CD8-positive, alpha-beta memory T cell (primary cell): ENCODE measurements at regions not wholly inside any gene's neighbourhood (a gene's known extent, or its start where the extent isn't known, plus 50 kb on each side); places are given as distances from the start of the nearest gene placed in this dataset.

ENCODE experiments used
- CTCF ChIA-PET: fragments of 350-600 bp; sonication (Branson Sonifier 250); formaldehyde crosslinking; loops from one replicate; lab custom pipeline; 2021; ENCODE audit warnings: antibody characterized with exemption; lab: Charles Lee
- POLR2A ChIA-PET: fragments of 350-600 bp; sonication (Branson Sonifier 250); formaldehyde crosslinking; loops from one replicate; lab custom pipeline; 2021; ENCODE audit warnings: antibody characterized with exemption; lab: Charles Lee
- DNase-seq, 5 donors: peaks; one replicate each; pipeline versions ENCODE4 v3.0.0 to v3.0.0-alpha.2; 2020 to 2022; ENCODE audit warnings: mixed read lengths in 1 of 5
- H3K27ac ChIP-seq: one replicate; pipeline ENCODE4 v1.7.0; 2013; ENCODE audit warnings: low read depth, mild to moderate bottlenecking, low read length, moderate library complexity
- H3K27me3 ChIP-seq: 2 replicates; pipeline ENCODE4 v1.7.0; 2013; ENCODE audit warnings: low read length, mild to moderate bottlenecking; ENCODE audit not compliant: insufficient read depth, poor library complexity, severe bottlenecking
- H3K36me3 ChIP-seq: 2 replicates; pipeline ENCODE4 v1.7.0; 2013; ENCODE audit warnings: mild to moderate bottlenecking, low read length, moderate library complexity; ENCODE audit not compliant: insufficient read depth
- H3K4me1 ChIP-seq: 2 replicates; pipeline ENCODE4 v1.7.0; 2013; ENCODE audit warnings: mild to moderate bottlenecking, low read length, moderate library complexity; ENCODE audit not compliant: insufficient read depth
- H3K4me3 ChIP-seq: 2 replicates; pipeline ENCODE4 v1.7.0; 2013; ENCODE audit warnings: mild to moderate bottlenecking, low read length
- H3K9me3 ChIP-seq: 2 replicates; pipeline ENCODE4 v1.7.0; 2013; ENCODE audit warnings: mild to moderate bottlenecking, low read length
- H3K27ac Mint-ChIP-seq, 8 donors: one replicate each; pipeline ENCODE4 v1.8.0; 2020 to 2021; ENCODE audit warnings: mixed read lengths in 8 of 8, mild to moderate bottlenecking in 6 of 8, inconsistent platforms in 3 of 8, moderate library complexity in 3 of 8
- H3K27me3 Mint-ChIP-seq, 2 donors: one replicate each; pipeline ENCODE4 v1.8.0; 2020 to 2021; ENCODE audit warnings: mixed read lengths in 2 of 2, mild to moderate bottlenecking in 1 of 2, moderate library complexity in 1 of 2
- H3K36me3 Mint-ChIP-seq, 3 donors: one replicate each; pipeline ENCODE4 v1.8.0; 2020 to 2021; ENCODE audit warnings: mixed read lengths in 3 of 3, inconsistent platforms in 1 of 3, mild to moderate bottlenecking in 1 of 3
- H3K4me1 Mint-ChIP-seq, 3 donors: one replicate each; pipeline ENCODE4 v1.8.0; 2020 to 2021; ENCODE audit warnings: mixed read lengths in 3 of 3, inconsistent platforms in 1 of 3, mild to moderate bottlenecking in 1 of 3
- H3K4me3 Mint-ChIP-seq, 7 donors: one replicate each; pipeline ENCODE4 v1.8.0; 2020 to 2021; ENCODE audit warnings: mixed read lengths in 7 of 7, mild to moderate bottlenecking in 6 of 7, moderate library complexity in 4 of 7, inconsistent platforms in 2 of 7
- H3K9me3 Mint-ChIP-seq, 5 donors: one replicate each; pipeline ENCODE4 v1.8.0; 2020 to 2022; ENCODE audit warnings: mixed read lengths in 5 of 5, mild to moderate bottlenecking in 3 of 5, moderate library complexity in 2 of 5, inconsistent platforms in 1 of 5

- Histone ChIP-seq H3K36me3 (no peaks in the 10 kb centered on the region), H3K9me3 (no peaks in the 10 kb centered on the region), H3K27ac (no peak overlapping the region), H3K27me3 (no peaks in the 10 kb centered on the region), H3K4me3 (no peak overlapping the region), H3K4me1 (no peaks in the 10 kb centered on the region)
- no peaks in the 10 kb centered on the region for H3K36me3 Mint-ChIP-seq
- no peaks in the 10 kb centered on the region for H3K4me1 Mint-ChIP-seq
- no peak overlapping the region for H3K4me3 Mint-ChIP-seq
- DNase-seq: no peak
- CTCF ChIA-PET: no interaction called here
- peaks cover 0 to 6% of the 10 kb centered on the region in 2 donors for H3K27me3 Mint-ChIP-seq
- no peaks in the 10 kb centered on the region for H3K9me3 Mint-ChIP-seq
- POLR2A ChIA-PET: no interaction called here
- H3K27ac Mint-ChIP-seq: no peak overlapping the region
Observed at GRCh38 chr13:79749984-79750551, 269.1 kb downstream of the NDFIP2 start.

GRCh38 chr13:79749566-79749965 is 268.6 kb downstream of the NDFIP2 start:
- Histone ChIP-seq H3K27me3 (no peaks in the 10 kb centered on the region), H3K4me1 (no peaks in the 10 kb centered on the region), H3K4me3 (no peak overlapping the region), H3K36me3 (no peaks in the 10 kb centered on the region), H3K27ac (no peak overlapping the region), H3K9me3 (no peaks in the 10 kb centered on the region)
- Mint-ChIP-seq H3K9me3 (no peaks in the 10 kb centered on the region), H3K27ac (no peak overlapping the region), H3K27me3 (peaks cover 0 to 6% of the 10 kb centered on the region in 2 donors), H3K4me3 (no peak overlapping the region), H3K4me1 (no peaks in the 10 kb centered on the region), H3K36me3 (no peaks in the 10 kb centered on the region)
- ChIA-PET POLR2A (no interaction called here), CTCF (no interaction called here)
- DNase-seq: no peak

- POLR2A ChIA-PET: no interaction called here
Observed at GRCh38 chr13:79745081-79745480, 264.1 kb downstream of the NDFIP2 start.

GRCh38 chr13:79742923-79743322 is 262.0 kb downstream of the NDFIP2 start:
- H3K36me3 ChIP-seq: no peaks in the 10 kb centered on the region
- H3K4me1 Mint-ChIP-seq: no peaks in the 10 kb centered on the region
- POLR2A ChIA-PET: no interaction called here
- H3K27ac ChIP-seq: no peak overlapping the region
- CTCF ChIA-PET: no interaction called here
- H3K4me3 Mint-ChIP-seq: no peak overlapping the region
- no peak for DNase-seq
- H3K9me3 Mint-ChIP-seq: peaks cover 0 to 4% (median 0%) of the 10 kb centered on the region in 5 donors
- no peak overlapping the region for H3K27ac Mint-ChIP-seq
- H3K9me3 ChIP-seq: no peaks in the 10 kb centered on the region
- no peaks in the 10 kb centered on the region for H3K27me3 Mint-ChIP-seq
- no peak overlapping the region for H3K4me3 ChIP-seq
- no peaks in the 10 kb centered on the region for H3K4me1 ChIP-seq
- H3K27me3 ChIP-seq: no peaks in the 10 kb centered on the region
- no peaks in the 10 kb centered on the region for H3K36me3 Mint-ChIP-seq

More at GRCh38 chr13:79745081-79745480, 264.1 kb downstream of the NDFIP2 start:
- Histone ChIP-seq H3K27ac (no peak overlapping the region), H3K4me1 (no peaks in the 10 kb centered on the region), H3K4me3 (no peak overlapping the region), H3K9me3 (no peaks in the 10 kb centered on the region), H3K27me3 (no peaks in the 10 kb centered on the region), H3K36me3 (no peaks in the 10 kb centered on the region)
- CTCF ChIA-PET: no interaction called here
- H3K36me3 Mint-ChIP-seq: no peaks in the 10 kb centered on the region
- peaks cover 0 to 2% of the 10 kb centered on the region in 2 donors for H3K27me3 Mint-ChIP-seq
- DNase-seq: no peak
- H3K4me3 Mint-ChIP-seq: no peak overlapping the region
- H3K9me3 Mint-ChIP-seq: peaks cover 0 to 4% (median 0%) of the 10 kb centered on the region in 5 donors
- no peak overlapping the region for H3K27ac Mint-ChIP-seq
- H3K4me1 Mint-ChIP-seq: no peaks in the 10 kb centered on the region

- Mint-ChIP-seq H3K4me1 (no peaks in the 10 kb centered on the region), H3K27me3 (no peaks in the 10 kb centered on the region), H3K36me3 (no peaks in the 10 kb centered on the region), H3K27ac (no peak overlapping the region), H3K4me3 (no peak overlapping the region), H3K9me3 (peaks cover 0 to 4% (median 0%) of the 10 kb centered on the region in 5 donors)
- no peak for DNase-seq
- no peaks in the 10 kb centered on the region for H3K27me3 ChIP-seq
- no peaks in the 10 kb centered on the region for H3K9me3 ChIP-seq
- H3K4me3 ChIP-seq: no peak overlapping the region
- H3K27ac ChIP-seq: no peak overlapping the region
- ChIA-PET POLR2A (no interaction called here), CTCF (no interaction called here)
- H3K36me3 ChIP-seq: no peaks in the 10 kb centered on the region
- H3K4me1 ChIP-seq: no peaks in the 10 kb centered on the region
Observed at GRCh38 chr13:79740991-79741390, 260.0 kb downstream of the NDFIP2 start.

GRCh38 chr13:79736356-79736755 is 255.4 kb downstream of the NDFIP2 start:
- no peaks in the 10 kb centered on the region for H3K4me1 ChIP-seq
- H3K36me3 ChIP-seq: no peaks in the 10 kb centered on the region
- DNase-seq: no peak
- H3K9me3 ChIP-seq: no peaks in the 10 kb centered on the region
- ChIA-PET POLR2A (no interaction called here), CTCF (no interaction called here)
- H3K9me3 Mint-ChIP-seq: peaks cover 0 to 5% (median 3%) of the 10 kb centered on the region in 5 donors
- no peaks in the 10 kb centered on the region for H3K36me3 Mint-ChIP-seq
- no peak overlapping the region for H3K4me3 ChIP-seq
- no peak overlapping the region for H3K27ac ChIP-seq
- H3K27me3 Mint-ChIP-seq: peaks cover 0 to 2% of the 10 kb centered on the region in 2 donors
- no peak overlapping the region for H3K27ac Mint-ChIP-seq
- H3K4me1 Mint-ChIP-seq: no peaks in the 10 kb centered on the region
- H3K27me3 ChIP-seq: no peaks in the 10 kb centered on the region
- H3K4me3 Mint-ChIP-seq: no peak overlapping the region

- H3K27me3 Mint-ChIP-seq: peaks cover 0 to 2% of the 10 kb centered on the region in 2 donors
- Histone ChIP-seq H3K4me1 (no peaks in the 10 kb centered on the region), H3K27me3 (no peaks in the 10 kb centered on the region), H3K9me3 (no peaks in the 10 kb centered on the region), H3K27ac (no peak overlapping the region), H3K4me3 (no peak overlapping the region), H3K36me3 (no peaks in the 10 kb centered on the region)
- H3K27ac Mint-ChIP-seq: no peak overlapping the region
- no peaks in the 10 kb centered on the region for H3K36me3 Mint-ChIP-seq
- CTCF ChIA-PET: no interaction called here
- POLR2A ChIA-PET: no interaction called here
- H3K4me3 Mint-ChIP-seq: no peak overlapping the region
- H3K9me3 Mint-ChIP-seq: peaks cover 0 to 5% (median 0%) of the 10 kb centered on the region in 5 donors
- no peaks in the 10 kb centered on the region for H3K4me1 Mint-ChIP-seq
- no peak for DNase-seq
Observed at GRCh38 chr13:79735228-79735627, 254.3 kb downstream of the NDFIP2 start.

GRCh38 chr13:79727086-79727485 is 246.1 kb downstream of the NDFIP2 start:
- Histone ChIP-seq H3K4me1 (no peaks in the 10 kb centered on the region), H3K9me3 (no peaks in the 10 kb centered on the region), H3K4me3 (no peak overlapping the region), H3K36me3 (no peaks in the 10 kb centered on the region), H3K27ac (no peak overlapping the region), H3K27me3 (no peaks in the 10 kb centered on the region)
- H3K4me3 Mint-ChIP-seq: no peak overlapping the region
- no peak for DNase-seq
- POLR2A ChIA-PET: no interaction called here
- CTCF ChIA-PET: no interaction called here
- H3K27ac Mint-ChIP-seq: no peak overlapping the region
- no peaks in the 10 kb centered on the region for H3K4me1 Mint-ChIP-seq
- H3K27me3 Mint-ChIP-seq: no peaks in the 10 kb centered on the region
- peaks cover 0 to 8% (median 0%) of the 10 kb centered on the region in 5 donors for H3K9me3 Mint-ChIP-seq
- H3K36me3 Mint-ChIP-seq: no peaks in the 10 kb centered on the region
